ENCODE measurements at regions not wholly inside any gene's neighbourhood (a gene's known extent, or its start where the extent isn't known, plus 50 kb on each side); places are given as distances from the start of the nearest gene placed in this dataset.

- H3K4me1 Mint-ChIP-seq (ENCODE audit: low read depth): peaks cover 9% of the 10 kb centered on the region
- H3K36me3 Mint-ChIP-seq (ENCODE audit: insufficient read depth): no peaks in the 10 kb centered on the region
- no peaks in the 10 kb centered on the region for H3K9me3 Mint-ChIP-seq (ENCODE audit: low read depth)
- no peak for TF ChIP-seq CTCF (IDR thresholded peaks at IDR 0.05; ENCODE audit: unreplicated experiment)
- H3K27me3 Mint-ChIP-seq: no peaks in the 10 kb centered on the region
- no peak overlapping the region for H3K27ac Mint-ChIP-seq
- DNase-seq (ENCODE audit: low spot score, unreplicated experiment): no peak
- H3K4me3 Mint-ChIP-seq (ENCODE audit: low read depth): no peak overlapping the region
Observed at GRCh38 chr13:37482331-37482730, 116.2 kb downstream of the POSTN start.

GRCh38 chr13:37481885-37482227, 116.7 kb downstream of the POSTN start:
- no peak overlapping the region for H3K27ac Mint-ChIP-seq
- H3K4me1 Mint-ChIP-seq (ENCODE audit: low read depth): peaks cover 9% of the 10 kb centered on the region

GRCh38 chr13:37481011-37481884, 117.3 kb downstream of the POSTN start:
- no peaks in the 10 kb centered on the region for H3K9me3 Mint-ChIP-seq (ENCODE audit: low read depth)
- H3K27me3 Mint-ChIP-seq: no peaks in the 10 kb centered on the region
- H3K4me1 Mint-ChIP-seq (ENCODE audit: low read depth): peaks cover 9% of the 10 kb centered on the region
- no peaks in the 10 kb centered on the region for H3K36me3 Mint-ChIP-seq (ENCODE audit: insufficient read depth)
- no peak for DNase-seq (ENCODE audit: low spot score, unreplicated experiment)
- TF ChIP-seq CTCF (IDR thresholded peaks at IDR 0.05; ENCODE audit: unreplicated experiment): no peak
- H3K4me3 Mint-ChIP-seq (ENCODE audit: low read depth): no peak overlapping the region
- H3K27ac Mint-ChIP-seq: no peak overlapping the region

More at GRCh38 chr13:37481885-37482227, 116.7 kb downstream of the POSTN start:
- no peak for DNase-seq (ENCODE audit: low spot score, unreplicated experiment)
- no peak for TF ChIP-seq CTCF (IDR thresholded peaks at IDR 0.05; ENCODE audit: unreplicated experiment)
- Mint-ChIP-seq H3K36me3 (ENCODE audit: insufficient read depth) (no peaks in the 10 kb centered on the region), H3K27me3 (no peaks in the 10 kb centered on the region), H3K9me3 (ENCODE audit: low read depth) (no peaks in the 10 kb centered on the region), H3K4me3 (ENCODE audit: low read depth) (no peak overlapping the region)

- no peak overlapping the region for H3K27ac Mint-ChIP-seq
- H3K4me3 Mint-ChIP-seq (ENCODE audit: low read depth): no peak overlapping the region
- no peak for TF ChIP-seq CTCF (IDR thresholded peaks at IDR 0.05; ENCODE audit: unreplicated experiment)
- H3K4me1 Mint-ChIP-seq (ENCODE audit: low read depth): peaks cover 15% of the 10 kb centered on the region
- H3K36me3 Mint-ChIP-seq (ENCODE audit: insufficient read depth): no peaks in the 10 kb centered on the region
- H3K9me3 Mint-ChIP-seq (ENCODE audit: low read depth): no peaks in the 10 kb centered on the region
- DNase-seq (ENCODE audit: low spot score, unreplicated experiment): no peak
- no peaks in the 10 kb centered on the region for H3K27me3 Mint-ChIP-seq
Observed at GRCh38 chr13:37479916-37480315, 118.7 kb downstream of the POSTN start.

- peaks cover 4% of the 10 kb centered on the region for H3K9me3 Mint-ChIP-seq (ENCODE audit: low read depth)
- H3K36me3 Mint-ChIP-seq (ENCODE audit: insufficient read depth): no peaks in the 10 kb centered on the region
- no peak overlapping the region for H3K4me3 Mint-ChIP-seq (ENCODE audit: low read depth)
- no peaks in the 10 kb centered on the region for H3K27me3 Mint-ChIP-seq
- peaks cover 8% of the 10 kb centered on the region for H3K4me1 Mint-ChIP-seq (ENCODE audit: low read depth)
- no peak for TF ChIP-seq CTCF (IDR thresholded peaks at IDR 0.05; ENCODE audit: unreplicated experiment)
- H3K27ac Mint-ChIP-seq: no peak overlapping the region
- no peak for DNase-seq (ENCODE audit: low spot score, unreplicated experiment)
Observed at GRCh38 chr13:37476874-37477273, 121.7 kb downstream of the POSTN start.
